Stimulated activated CD8-positive, alpha-beta memory T cell treated with anti-CD3 and anti-CD28 coated beads, Interleukin-4, amount 100 ng/mL, for 24 hours (primary cell): ENCODE measurements at regions not wholly inside any gene's neighbourhood (a gene's known extent, or its start where the extent isn't known, plus 50 kb on each side); places are given as distances from the start of the nearest gene placed in this dataset.

Source experiments
- DNase-seq: peaks from one replicate; pipeline ENCODE4 v3.0.0-alpha.2; 2020; ENCODE audit warnings: low read depth

GRCh38 chr20:60693496-60694133, 558.4 kb upstream of the CDH4 start:
- DNase-seq, result no peak

GRCh38 chr20:60694763-60695162, 557.3 kb upstream of the CDH4 start:
- DNase-seq, result no peak

GRCh38 chr20:60695226-60696000, 556.6 kb upstream of the CDH4 start:
- DNase-seq, result no peak

GRCh38 chr20:60697252-60697651, 554.8 kb upstream of the CDH4 start:
- DNase-seq, result no peak

GRCh38 chr20:60700728-60701127, 551.3 kb upstream of the CDH4 start:
- no peak for DNase-seq

- DNase-seq, result no peak
Observed at GRCh38 chr20:60704147-60704546, 547.9 kb upstream of the CDH4 start.

GRCh38 chr20:60713396-60713795, 538.7 kb upstream of the CDH4 start:
- no peak for DNase-seq

GRCh38 chr20:60715172-60715571, 536.9 kb upstream of the CDH4 start:
- no peak for DNase-seq

GRCh38 chr20:60718743-60719480, 533.1 kb upstream of the CDH4 start:
- no peak for DNase-seq

GRCh38 chr20:60725311-60725906, 526.7 kb upstream of the CDH4 start:
- no peak for DNase-seq

- no peak for DNase-seq
Observed at GRCh38 chr20:60727425-60727824, 524.6 kb upstream of the CDH4 start.

- no peak for DNase-seq
Observed at GRCh38 chr20:60728705-60729104, 523.4 kb upstream of the CDH4 start.

GRCh38 chr20:60729135-60729900, 522.7 kb upstream of the CDH4 start:
- DNase-seq, result no peak

- no peak for DNase-seq
Observed at GRCh38 chr20:60732322-60732721, 519.7 kb upstream of the CDH4 start.

- no peak for DNase-seq
Observed at GRCh38 chr20:60748086-60748485, 504.0 kb upstream of the CDH4 start.

- DNase-seq, result no peak
Observed at GRCh38 chr20:60749804-60750602, 502.1 kb upstream of the CDH4 start.

- no peak for DNase-seq
Observed at GRCh38 chr20:60750909-60751308, 501.2 kb upstream of the CDH4 start.

- DNase-seq, result no peak
Observed at GRCh38 chr20:60751826-60752225, 500.2 kb upstream of the CDH4 start.

- DNase-seq, result no peak
Observed at GRCh38 chr20:60752741-60753420, 499.2 kb upstream of the CDH4 start.

- DNase-seq, result no peak
Observed at GRCh38 chr20:60754856-60755255, 497.2 kb upstream of the CDH4 start.
